Activated naive CD8-positive, alpha-beta T cell treated with anti-CD3 and anti-CD28 coated beads, Interleukin-2, amount 50 U/mL, for 16 hours (primary cell): ENCODE measurements at regions not wholly inside any gene's neighbourhood (a gene's known extent, or its start where the extent isn't known, plus 50 kb on each side); places are given as distances from the start of the nearest gene placed in this dataset.
"Not testable (repeated sequence)": the region's sequence is repeated elsewhere in the genome, so short reads cannot be mapped to it uniquely, and the experiment has no call there.

ENCODE experiments used
- DNase-seq: peaks from one replicate; pipeline ENCODE4 v3.0.0-alpha.2; 2020; ENCODE audit warnings: low read depth, low spot score

DNA sequence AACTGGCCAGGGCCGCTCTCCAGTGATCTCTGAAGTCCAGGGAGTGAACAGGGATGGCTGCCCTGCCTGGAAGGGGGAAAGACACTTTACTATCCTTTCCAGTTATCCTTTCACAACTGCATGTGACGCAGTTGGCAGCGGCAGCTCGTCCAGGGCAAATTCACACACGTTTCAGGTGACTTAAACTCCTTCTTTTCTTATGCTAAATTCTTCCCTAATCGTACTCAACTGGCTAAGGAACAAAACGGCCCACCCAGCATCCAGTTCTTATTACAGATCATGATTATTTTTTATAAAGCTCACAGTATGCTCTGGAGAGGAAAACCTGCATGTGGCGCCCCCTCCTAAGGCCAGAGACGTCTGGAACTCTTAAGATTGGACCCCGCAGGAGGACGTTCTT, 767.1 kb downstream of the UQCRFS1 start:
- DNase-seq: no peak

DNA sequence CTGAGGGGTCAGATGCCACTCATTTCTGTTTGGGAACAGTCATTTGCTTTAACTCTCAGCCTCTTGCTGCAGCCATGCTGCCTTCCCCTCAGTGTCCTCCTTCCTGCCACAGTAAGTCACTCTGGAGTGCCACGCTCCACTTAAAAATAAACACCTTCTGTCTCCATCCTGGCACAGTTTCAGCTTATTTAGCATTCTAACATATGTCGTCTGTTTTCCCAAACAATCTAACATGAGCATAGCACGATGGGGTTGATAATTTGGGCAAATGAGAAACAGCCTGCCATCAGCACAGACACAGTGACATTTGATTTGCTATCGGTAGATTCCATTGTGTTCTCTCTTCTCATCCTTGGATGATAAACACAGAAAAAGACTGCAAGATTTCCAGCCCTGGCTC, 768.6 kb downstream of the UQCRFS1 start:
- DNase-seq: no peak

DNA sequence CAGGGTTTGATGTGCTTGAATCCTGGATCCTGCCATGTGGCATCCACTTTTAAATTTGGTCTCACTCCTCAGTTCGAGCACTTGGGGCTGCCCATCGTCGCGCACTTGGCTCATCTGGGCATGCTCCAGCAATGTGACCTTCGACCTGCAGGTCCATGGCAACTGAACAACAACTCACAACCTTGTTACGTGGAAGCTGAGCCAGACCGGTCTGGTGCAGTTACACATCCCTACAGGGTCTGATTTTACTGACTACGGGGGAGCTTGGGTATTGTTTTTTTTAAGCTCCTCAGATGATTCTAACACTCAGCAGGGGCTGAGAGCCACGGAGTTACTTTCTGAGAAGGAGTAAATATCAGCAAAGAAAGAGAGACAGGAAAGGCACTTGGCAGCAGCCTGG, 769.6 kb downstream of the UQCRFS1 start:
- DNase-seq: no peak

DNA sequence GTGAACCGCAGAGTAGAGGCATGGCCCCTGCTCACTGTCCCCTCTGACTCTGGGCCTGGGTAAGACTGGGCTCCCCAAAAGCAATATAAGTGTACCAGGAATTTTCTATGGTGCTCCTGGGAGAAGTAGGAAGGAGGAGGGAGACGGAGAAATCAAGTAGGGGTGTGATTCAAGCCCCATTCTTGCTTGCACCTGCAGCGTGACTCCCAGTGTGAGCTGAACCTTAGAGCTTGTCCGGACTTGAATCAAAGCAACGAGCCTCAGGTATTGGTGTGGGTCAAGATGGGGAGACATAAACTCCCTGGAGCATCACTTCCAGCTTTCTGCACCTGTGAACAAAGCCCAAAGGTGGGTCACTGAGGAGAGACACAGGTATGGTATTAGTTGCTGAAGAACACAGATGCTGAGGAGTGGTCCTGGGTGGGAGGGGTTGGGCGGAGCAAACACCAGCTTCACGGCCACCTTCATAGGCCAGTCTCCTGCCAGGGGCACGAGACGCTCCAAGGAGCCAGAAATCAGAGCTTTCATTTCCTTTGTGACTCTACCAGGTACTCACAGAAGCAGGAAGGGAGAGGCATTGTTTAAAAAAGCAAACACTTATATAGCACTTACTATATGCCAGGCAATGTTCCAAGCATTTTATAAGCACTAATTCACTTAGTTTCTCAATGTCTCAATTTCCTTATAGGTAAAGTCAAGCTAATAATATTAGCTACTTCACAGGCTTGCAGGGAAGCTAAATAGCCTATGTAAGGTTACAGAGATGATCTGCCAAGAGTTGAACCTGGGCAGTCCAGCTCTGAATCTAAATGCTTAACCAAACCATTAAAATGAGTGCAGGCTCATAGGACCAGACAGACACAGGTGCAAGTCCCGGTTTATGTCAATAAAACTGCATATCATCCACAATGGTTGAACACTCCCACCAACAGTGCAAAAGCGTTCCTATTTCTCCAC, 775.3 kb downstream of the UQCRFS1 start:
- no peak for DNase-seq

DNA sequence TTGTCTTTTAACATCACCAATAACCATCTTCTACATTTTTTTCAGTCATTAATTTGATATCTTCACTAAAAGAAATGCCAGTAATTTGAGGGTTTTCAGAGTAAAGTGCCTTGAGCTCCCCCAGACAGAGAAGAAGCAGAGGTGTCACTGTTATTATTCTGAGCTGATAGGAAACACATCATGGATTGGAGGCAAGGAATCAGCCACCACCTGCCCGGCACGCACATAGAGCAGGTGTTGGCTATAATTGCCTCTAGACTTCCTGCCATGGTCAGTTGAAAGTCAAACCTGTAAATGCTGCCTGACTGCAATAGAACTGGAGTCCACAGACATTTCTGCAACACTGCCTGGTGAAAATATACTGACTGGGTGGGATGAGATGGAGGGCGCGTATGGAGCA, 776.6 kb downstream of the UQCRFS1 start:
- DNase-seq: no peak

DNA sequence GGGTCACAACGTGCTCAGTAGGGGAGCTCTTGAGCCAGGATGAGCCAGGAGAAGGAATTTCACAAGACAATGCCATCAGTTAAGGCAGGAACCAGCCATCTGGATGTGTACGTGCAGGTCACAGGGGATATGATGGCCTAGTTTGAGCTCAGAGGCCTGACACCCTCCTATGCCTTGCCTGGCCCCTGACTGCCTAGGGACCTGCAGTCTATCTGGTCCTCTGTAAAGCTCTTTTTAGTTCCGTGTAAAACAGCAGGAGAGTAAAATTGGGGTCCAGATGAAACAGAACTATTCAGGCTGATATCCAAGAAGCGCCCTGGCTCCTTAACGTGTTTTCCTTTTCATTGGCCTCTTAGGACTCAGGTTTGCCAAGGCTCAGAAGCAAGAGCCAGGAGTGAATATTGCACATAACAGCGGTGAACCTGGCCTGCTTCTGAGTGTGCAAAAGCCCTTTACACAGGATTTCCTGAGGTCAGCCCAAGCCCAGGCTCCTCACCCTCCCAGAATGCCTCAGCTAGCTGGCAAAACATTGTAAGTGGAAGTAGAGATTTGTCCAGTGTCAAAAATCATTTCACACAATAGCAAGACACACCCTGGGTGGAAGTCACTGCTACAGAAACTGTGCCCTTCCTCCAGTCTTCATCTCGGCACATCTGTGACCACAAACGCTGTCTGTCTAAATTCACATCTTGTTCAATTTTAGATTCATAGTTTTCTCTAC, 777.2 kb downstream of the UQCRFS1 start:
- no peak for DNase-seq

DNA sequence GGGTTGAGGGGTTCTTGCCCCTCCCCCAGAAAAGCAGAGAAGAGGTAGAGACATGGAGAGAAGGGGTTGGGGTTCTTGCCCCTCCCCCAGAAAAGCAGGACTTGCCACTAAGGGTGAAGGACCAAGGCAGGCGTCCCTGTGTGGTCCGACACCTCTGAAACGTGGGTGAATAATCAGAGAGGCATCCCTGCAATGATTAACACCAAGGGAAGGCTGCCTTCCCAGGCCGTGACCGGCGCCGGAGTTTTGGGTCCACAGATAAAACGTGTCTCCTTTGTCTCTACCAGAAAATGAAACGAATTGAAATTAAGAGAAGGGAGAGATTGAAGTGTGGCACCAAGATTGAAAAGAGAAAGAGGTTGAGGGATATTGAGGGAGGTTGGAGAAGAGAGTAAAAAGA, 778.2 kb downstream of the UQCRFS1 start:
- DNase-seq: not testable (repeated sequence)

DNA sequence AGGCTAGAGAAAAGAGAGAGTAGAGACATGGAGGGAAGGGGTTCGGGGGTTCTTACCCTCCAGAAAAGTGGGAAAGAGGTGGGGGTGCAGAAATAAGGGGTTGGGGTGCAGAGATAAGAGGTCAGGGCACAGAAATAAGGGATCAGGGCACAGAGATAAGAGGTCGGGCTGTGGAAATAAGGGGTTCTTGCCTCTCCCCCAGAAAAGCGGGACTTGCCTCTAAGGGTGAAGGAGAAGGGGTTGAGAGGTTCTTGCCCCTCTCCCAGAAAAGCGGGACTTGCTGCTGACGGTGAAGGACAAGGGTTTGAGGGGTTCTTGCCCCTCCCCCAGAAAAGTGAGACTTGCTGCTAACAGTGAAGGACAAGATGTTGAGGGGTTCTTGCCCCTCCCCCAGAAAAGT, 778.6 kb downstream of the UQCRFS1 start:
- not testable (repeated sequence) for DNase-seq

DNA sequence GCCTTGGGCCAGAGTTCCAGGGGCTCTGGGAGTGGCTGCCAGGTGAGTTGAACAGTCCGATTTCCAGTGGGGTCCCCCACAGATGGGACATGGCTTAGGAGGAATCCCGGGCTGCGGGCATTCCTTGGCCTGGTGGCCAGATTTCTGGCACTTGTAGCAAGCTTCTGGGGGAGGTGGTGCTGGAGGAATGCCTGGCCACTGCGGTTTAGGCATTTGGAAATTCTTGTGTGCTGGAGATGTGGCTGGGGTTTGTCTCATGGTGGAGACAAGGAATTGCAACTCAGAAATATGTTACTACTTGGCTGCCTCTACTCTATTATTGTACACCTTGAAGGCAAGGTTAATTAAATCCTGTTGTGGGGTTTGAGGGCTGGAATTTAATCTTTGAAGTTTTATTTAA, 779.8 kb downstream of the UQCRFS1 start:
- not testable (repeated sequence) for DNase-seq

DNA sequence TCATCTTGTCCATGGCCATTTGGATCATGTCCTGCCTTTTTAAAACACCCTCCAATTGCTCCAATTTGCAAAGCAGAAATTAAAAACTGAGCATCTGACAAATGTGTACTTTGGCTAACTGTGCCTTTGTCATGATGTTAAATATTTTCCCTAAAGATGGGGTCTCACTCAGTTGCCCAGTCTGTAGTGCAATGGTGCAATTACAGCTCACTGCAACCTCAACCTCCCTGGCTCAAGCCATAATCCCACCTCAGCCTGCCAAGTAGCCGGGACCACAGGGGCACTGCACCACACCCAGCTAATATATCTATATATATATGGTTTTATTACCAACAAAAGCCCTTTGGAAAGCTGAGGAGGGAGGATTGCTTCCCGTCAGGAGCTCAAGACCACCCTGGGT, 782.7 kb downstream of the UQCRFS1 start:
- no peak for DNase-seq

DNA sequence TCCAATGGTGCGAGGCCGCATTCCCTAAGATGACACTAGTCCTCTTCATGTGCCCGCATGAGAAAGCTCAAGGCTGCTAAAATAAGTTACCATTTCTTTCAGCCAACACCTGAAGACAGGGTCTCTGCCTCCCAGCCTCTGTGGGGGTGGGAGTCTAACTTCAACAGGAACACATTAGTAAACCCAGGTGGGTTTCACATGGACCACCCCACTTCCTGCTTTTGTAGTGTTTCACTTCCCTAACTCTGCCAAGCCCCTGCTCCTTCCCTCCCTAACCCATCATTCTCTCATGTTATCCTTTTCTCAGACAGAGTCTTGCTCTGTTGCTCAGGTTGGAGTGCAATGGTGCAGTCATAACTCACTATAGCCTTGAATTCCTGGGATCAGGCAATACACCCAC, 783.6 kb downstream of the UQCRFS1 start:
- DNase-seq: no peak

DNA sequence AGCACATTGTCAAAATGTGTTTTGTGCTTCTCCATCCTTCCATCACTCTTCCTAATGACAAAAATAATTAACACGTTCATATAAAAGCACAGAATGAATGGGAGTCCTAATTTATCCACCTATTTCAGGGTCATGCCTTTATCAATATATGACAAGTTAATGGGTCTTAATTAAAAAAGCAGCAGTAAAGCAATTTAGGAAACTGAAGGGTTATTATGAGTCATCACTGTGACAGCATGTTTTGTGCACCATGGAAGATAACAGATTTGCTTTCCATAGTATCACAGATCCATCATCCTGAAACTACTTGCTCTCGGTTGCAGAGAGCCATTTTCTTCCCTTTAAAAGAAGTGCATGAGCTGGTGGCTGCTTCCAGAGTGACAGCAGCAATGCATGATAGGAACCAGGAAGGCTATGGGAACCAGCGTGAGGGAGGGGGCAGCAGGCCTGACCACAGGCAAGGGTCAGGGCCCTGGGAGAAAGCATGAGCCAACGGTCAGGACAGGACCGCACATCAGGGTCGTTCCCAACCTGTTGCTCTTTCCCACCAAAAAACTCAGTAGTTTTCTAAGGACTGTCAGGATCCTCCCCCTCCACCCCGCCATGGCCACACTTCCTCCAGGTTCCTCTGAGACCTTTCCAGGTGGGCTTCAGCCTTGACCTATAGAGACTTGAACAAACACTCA, 784.1 kb downstream of the UQCRFS1 start:
- no peak for DNase-seq

DNA sequence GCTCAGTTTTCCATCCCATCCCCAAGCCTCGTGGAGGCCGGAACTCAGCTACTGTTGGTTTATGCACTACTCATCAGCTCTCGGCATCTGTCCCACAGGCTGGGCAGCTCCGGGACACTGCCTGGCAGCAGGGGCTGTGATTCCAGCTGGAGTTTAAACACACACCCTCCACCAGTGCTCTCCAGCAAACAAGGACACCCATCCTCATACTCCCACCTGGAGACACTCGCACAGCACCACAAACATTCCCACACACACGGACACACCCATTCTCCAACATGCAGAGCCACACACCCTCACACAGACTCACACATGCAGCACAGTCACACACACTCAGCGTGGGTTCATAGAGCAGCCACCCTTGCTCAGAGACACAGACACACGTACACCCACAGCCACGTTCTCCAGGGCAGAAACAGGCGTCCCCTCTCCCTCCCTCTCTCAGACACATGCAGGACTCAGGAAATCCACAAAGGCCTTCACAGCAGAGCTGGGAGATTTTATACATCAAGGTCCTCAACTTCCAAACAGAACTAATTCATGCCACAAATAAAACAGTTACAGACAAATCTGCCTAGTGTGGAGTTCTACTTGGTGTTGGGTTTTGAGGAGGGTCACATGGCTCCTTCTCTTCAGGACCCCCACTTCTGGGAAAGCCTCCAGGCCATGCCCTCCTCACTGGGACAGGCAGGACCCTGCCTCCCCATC, 785.4 kb downstream of the UQCRFS1 start:
- DNase-seq: no peak

DNA sequence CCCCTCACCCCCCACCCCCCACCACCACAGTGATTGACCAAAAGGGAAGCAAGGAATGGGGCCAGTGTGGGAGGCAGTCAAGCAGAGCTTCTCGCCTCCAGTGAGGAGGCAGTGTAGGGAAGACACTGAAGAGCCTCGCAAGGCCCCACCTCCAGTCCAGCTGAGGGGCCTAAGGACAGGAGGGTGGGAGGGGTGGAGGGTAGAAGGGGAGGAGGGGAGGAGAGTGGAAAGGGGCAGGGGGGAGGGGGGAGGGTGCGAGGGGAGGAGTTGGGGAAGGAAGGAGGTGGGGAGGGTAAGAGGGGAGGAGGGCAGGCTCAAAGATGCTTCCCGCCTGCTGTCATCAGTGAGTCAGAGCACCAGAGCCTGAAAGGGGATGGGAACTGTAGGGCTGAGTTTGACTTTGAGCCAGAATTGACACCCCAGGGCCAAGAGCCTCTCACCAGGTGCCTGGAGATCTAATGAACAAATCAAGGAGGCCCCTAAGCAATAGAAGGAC, 786.2 kb downstream of the UQCRFS1 start:
- no peak for DNase-seq

DNA sequence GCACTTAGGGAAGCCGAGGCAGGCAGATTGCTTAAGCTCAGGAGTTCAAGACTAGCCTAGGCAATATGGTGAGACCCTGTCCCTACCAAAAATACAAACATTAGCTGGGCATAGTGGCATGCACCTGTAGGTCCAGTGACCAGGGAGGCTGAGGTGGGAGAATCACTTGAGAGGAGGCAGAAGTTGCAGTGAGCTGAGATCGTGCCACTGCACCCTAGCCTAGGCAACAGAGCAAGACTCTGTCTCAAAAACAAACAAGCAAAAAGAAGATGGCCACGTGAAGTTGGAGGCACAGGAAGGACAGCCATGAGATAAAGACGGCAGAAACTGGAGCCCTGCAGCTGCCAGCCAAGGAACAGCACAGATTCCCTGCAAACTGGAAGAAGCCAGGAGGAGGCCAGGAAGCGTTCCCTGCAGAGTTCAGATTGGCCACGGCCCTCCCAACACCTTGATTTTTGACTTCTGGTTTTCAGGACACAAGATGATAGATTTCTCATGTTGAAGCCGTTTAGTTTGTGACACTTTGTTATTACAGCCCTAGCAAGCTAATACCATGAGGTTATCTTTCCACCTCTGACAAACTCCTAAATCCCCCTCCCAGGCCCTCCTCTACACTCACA, 786.7 kb downstream of the UQCRFS1 start:
- no peak for DNase-seq

DNA sequence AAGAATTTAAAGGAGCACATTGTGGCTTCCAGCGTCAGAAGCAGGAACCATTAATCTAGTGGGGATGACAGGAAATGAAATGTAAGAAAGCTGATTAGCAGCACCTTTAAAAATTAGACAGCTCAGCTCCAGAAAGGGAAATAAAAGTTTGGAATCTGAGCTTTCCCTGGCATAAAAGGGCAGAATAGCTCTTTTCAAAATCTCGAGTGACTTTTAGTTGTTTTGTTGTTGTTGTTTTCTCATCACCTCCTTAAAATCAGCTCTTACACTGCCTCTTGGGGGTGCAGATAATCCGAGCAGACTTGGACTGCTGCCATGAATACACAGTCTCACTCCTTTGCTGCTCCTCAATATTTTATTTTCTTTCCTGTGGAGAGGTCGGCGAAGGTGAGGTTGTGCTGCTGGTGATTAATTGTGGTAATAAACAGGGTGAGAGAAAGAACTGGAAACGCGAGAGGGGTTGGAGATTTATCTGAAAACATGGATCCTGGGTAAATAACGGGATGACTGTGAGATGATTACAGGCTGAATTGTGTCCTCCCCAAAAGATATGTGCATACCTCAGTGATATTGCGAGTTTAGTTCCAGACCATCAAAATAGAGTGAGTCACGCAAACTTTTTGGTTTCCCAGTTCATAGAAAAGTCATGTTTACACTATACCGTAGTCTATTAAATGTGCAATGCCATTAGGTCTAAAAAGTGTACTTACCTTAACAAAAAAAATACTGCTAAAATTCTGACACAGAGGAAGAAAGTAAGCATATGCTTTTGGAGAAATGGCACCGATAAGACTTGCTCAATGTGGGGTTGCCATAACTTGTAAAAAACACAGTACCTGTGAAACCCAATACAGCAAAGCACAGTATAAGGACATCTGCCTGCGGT, 787.7 kb downstream of the UQCRFS1 start:
- no peak for DNase-seq

DNA sequence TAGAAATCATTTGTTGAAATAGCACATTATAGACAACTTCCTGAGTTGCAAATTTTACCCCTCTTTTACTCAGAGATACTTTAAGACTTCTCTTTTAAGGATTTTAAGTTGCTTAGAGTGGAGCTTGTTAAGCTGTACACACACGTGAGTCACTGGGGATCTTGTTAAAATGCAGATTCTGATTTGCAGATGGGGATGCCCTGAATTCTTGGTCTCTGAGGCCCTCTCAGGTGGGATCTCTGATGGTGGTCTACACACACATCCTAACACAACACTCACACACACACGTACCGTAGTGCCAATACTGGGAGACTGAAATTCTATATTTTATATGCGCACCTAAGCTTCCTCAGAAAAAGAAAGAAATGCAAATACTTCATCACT, 788.3 kb downstream of the UQCRFS1 start:
- no peak for DNase-seq

DNA sequence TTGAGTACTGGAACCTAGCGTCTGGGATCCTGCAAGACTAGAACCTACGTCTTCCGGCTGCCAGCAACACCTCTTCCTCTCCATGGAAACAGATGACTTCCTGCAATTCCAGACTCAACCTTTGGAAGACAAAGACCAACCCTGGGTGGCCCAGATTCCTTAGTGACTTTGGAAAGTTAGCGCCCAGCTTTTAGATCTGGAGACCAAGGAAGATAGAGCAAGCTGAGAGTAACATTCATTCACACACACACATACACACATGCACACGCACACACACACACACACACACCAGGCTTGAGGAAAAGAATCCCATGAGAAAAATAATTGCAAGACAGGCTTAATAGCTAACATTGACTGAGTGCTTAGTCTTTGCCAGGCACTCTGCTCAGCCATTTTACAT, 788.9 kb downstream of the UQCRFS1 start:
- no peak for DNase-seq

DNA sequence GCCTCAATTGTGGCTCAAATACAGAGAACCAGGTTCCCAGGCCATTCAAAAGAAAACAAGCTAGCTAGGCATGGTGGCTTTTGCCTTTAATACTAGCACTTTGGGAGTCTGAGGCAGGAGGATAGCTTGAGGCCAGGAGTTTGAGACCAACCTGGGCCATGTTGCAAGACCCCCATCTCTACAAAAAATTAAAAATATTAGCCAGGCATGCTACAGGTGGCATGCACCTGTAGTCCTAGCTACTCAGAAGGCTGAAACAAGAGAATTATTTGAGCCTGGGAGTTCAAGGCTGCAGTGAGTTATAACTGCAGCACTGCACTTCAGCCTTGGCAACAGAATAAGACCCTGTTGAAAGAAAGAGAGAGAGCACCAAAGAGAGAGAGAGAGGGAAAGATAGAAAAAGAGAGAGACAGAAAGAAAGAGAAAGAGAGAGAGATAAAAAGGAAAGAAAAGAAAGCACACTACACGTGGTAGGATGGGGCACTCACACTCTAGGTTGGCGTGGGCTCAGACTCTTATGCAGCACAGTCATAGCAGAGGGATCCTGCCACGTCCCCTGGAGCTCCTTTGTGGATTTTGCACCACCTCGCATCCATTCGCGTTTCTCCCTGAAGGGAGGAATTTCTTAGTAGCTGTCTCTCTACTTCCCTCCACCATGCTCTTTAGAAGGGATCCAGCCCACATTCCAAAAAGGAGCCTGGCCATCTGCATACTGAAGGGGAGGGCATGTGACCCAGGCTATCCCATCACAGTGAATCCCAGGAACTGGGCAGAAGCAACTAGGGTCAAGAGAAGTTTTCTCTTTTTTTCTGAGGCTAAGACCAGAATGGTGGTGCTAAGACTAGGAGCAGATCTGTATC, 789.9 kb downstream of the UQCRFS1 start:
- no peak for DNase-seq
